GM12878 (cell line): ENCODE measurements at regions not wholly inside any gene's neighbourhood (a gene's known extent, or its start where the extent isn't known, plus 50 kb on each side); places are given as distances from the start of the nearest gene placed in this dataset.
"Not testable (repeated sequence)": the region's sequence is repeated elsewhere in the genome, so short reads cannot be mapped to it uniquely, and the experiment has no call there.

Source experiments
- ATAC-seq: fragments of 200-7000 bp; cut with Tn5 transposase; 3 replicates; pipeline ENCODE4 v1.9.1; 2020; ENCODE audit warnings: mild to moderate bottlenecking, moderate library complexity
- BruUV-seq: library from RNA; stranded (reverse); fragments of 400-500 nt; replicated peaks from 2 replicates; lab custom pipeline; 2021; lab: Mats Ljungman, UMichigan
- CTCF ChIA-PET: fragments of 300-600 bp; sonication (Branson Sonifier 250); formaldehyde crosslinking; extraction: SDS; loops from one replicate; lab custom pipeline; 2021; ENCODE audit warnings: inconsistent platforms; lab: Yijun Ruan, JAX
- POLR2A ChIA-PET: fragments of 350-600 bp; formaldehyde crosslinking; extraction: SDS; loops from one replicate; lab custom pipeline; 2021; ENCODE audit warnings: inconsistent platforms; lab: Charles Lee
- RAD21 ChIA-PET: fragments of 300-600 bp; sonication (Branson Sonifier 250); formaldehyde crosslinking; loops from one replicate; lab custom pipeline; 2023; ENCODE audit warnings: antibody characterized with exemption; ENCODE audit not compliant: unreplicated experiment; lab: Charles Lee
- SMC1A ChIA-PET: fragments of 300-600 bp; sonication (Branson Sonifier 250); formaldehyde crosslinking; loops from one replicate; lab custom pipeline; 2023; ENCODE audit not compliant: unreplicated experiment, uncharacterized antibody; lab: Charles Lee
- DNase-seq: peaks from one replicate; pipeline ENCODE4 v3.0.0-alpha.2; 2011; ENCODE audit warnings: low read depth, low spot score
- FAIRE-seq: peaks from 3 replicates; lab custom pipeline; 2011; peaks lifted over from hg19 to GRCh38; lab: Jason Lieb, UNC
- H2AFZ ChIP-seq: 2 replicates; pipeline ENCODE4 v1.6.0; 2011; ENCODE audit warnings: low read depth, low read length, control low read depth; ENCODE audit not compliant: control insufficient read depth
- H3K27ac ChIP-seq: 2 replicates; pipeline ENCODE4 v1.5.1; 2011; ENCODE audit warnings: control low read depth; ENCODE audit not compliant: control insufficient read depth, insufficient read depth
- H3K27me3 ChIP-seq, 2 experiments: replicated peaks in 1 of 2; 2 replicates each; pipeline versions ENCODE4 v1.6.0 to v1.6.1; 2011; ENCODE audit warnings: low read length in 1 of 2; ENCODE audit not compliant: control insufficient read depth in 2 of 2, insufficient read depth in 2 of 2
- H3K36me3 ChIP-seq, 2 experiments: 2 replicates each; pipeline ENCODE4 v1.5.1; 2011; ENCODE audit warnings: low read length in 1 of 2; ENCODE audit not compliant: control insufficient read depth in 2 of 2, insufficient read depth in 2 of 2
- H3K4me1 ChIP-seq: 2 replicates; pipeline ENCODE4 v1.6.1; 2011; ENCODE audit warnings: mild to moderate bottlenecking, low read length, moderate library complexity, mixed read lengths; ENCODE audit not compliant: control insufficient read depth, insufficient read depth
- H3K4me2 ChIP-seq: 2 replicates; pipeline ENCODE4 v1.6.0; 2011; ENCODE audit warnings: control low read depth; ENCODE audit not compliant: control insufficient read depth, insufficient read depth
- H3K4me3 ChIP-seq: fragments of 200-600 bp; sonication (generic); 2 replicates; pipeline ENCODE4 v1.5.1; 2016
- H3K79me2 ChIP-seq: 2 replicates; pipeline ENCODE4 v1.6.0; 2011; ENCODE audit warnings: low read length; ENCODE audit not compliant: control insufficient read depth, insufficient read depth
- H3K9ac ChIP-seq: 2 replicates; pipeline ENCODE4 v1.8.0; 2011; ENCODE audit warnings: low read length, control low read depth, mixed read lengths; ENCODE audit not compliant: control insufficient read depth, insufficient read depth
- H3K9me3 ChIP-seq: replicated peaks from 3 replicates; pipeline ENCODE4 v1.5.1; 2011; ENCODE audit warnings: mild to moderate bottlenecking, low read length; ENCODE audit not compliant: control insufficient read depth, insufficient read depth
- H4K20me1 ChIP-seq: 2 replicates; pipeline ENCODE4 v1.6.0; 2011; ENCODE audit not compliant: control insufficient read depth, insufficient read depth
- WGBS: methylation state at CpG from one replicate; pipeline ENCODE4 v1.1.6; 2016; ENCODE audit warnings: low lambda C conversion rate; ENCODE audit not compliant: insufficient replicate concordance, insufficient coverage; ENCODE audit errors: missing lambda C conversion rate; 5-methylcytosine and 5-hydroxymethylcytosine counted together
- in situ Hi-C: fragments of 300-500 bp; cut with MboI; formaldehyde crosslinking; loops from 9 replicates; pipeline ENCODE4 v1.14.3; 2018; ENCODE audit warnings: mixed read lengths
- intact Hi-C: fragments of 100-400 bp; cut with micrococcal nuclease; formaldehyde crosslinking; loops from one replicate; pipeline ENCODE4 v1.14.2; 2022; ENCODE audit not compliant: unreplicated experiment
- TF ChIP-seq, protein P1 (sequence below): fragments of 450-650 bp; IDR thresholded peaks from 2 replicates; pipeline ENCODE4 v1.6.1; 2016; ENCODE audit warnings: mild to moderate bottlenecking

DNA sequence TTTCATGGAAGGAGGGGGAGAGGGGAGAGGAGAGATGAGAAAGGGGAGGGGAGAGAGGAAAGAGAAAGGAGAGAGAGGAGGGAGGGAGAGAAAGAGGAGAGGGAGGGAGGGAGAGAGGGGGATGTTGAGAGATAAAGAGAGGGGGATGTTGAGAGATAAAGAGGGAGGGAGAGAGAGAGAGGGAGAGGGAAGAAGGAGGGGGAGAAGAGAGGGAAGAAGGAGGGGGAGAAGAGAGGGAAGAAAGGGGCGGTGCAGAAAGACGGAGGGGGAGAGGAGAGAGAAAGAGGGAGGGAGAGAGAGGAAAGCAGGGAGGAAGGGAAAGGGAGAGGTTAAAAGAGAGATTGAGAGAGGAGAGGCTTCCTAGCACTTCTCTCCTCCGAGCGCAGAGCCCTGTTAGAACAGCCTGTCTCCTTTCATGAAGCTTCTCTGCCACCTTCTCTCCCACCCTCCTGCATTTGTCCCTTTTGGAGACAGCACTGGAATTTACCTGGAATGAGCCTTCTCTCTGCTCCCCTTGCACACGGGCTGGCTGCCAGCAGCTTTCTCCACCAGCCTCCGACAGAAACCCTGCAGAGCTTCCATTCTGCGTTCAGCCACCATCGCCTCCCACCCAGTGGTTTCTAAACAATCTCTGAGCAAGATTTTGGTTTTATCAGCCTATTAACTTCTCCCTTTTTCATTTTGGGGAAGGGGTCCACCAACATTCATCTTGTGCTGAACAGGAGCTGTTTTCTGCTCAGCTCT, 74.0 kb upstream of the CARD11 start:
- TF ChIP-seq, protein P1, sequence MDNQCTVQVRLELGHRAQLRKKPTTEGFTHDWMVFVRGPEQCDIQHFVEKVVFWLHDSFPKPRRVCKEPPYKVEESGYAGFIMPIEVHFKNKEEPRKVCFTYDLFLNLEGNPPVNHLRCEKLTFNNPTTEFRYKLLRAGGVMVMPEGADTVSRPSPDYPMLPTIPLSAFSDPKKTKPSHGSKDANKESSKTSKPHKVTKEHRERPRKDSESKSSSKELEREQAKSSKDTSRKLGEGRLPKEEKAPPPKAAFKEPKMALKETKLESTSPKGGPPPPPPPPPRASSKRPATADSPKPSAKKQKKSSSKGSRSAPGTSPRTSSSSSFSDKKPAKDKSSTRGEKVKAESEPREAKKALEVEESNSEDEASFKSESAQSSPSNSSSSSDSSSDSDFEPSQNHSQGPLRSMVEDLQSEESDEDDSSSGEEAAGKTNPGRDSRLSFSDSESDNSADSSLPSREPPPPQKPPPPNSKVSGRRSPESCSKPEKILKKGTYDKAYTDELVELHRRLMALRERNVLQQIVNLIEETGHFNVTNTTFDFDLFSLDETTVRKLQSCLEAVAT, result no peak
- in situ Hi-C loops (no loop called here), intact Hi-C loops (no loop called here)
- SMC1A ChIA-PET, result no interaction called here
- no peaks in the 10 kb centered on the region for H3K36me3 ChIP-seq
- DNase-seq (no peak), ATAC-seq (no peak), FAIRE-seq (no peak)
- no peak overlapping the region for H3K9ac ChIP-seq
- CTCF ChIA-PET, result no interaction called here
- H3K27me3 ChIP-seq, result no peaks in the 10 kb centered on the region
- POLR2A ChIA-PET, result interaction anchor here (0.6 kb wide), 1 partner anchor 49 kb away, joined by 3 read pairs; no protein-coding TSS in a partner anchor
- no peak overlapping the region for H2AFZ ChIP-seq
- H3K4me3 ChIP-seq, result no peak overlapping the region
- RAD21 ChIA-PET, result no interaction called here
- no peak overlapping the region for H3K27ac ChIP-seq
- no TSS peak for BruUV-seq
- H3K4me1 ChIP-seq, result no peaks in the 10 kb centered on the region
- no peaks in the 10 kb centered on the region; the same call in 2 of the 3 replicates for H3K9me3 ChIP-seq
- no peaks in the 10 kb centered on the region for H4K20me1 ChIP-seq
- WGBS, result 37% methylated on average over 8 of the region's 8 CpGs
- H3K79me2 ChIP-seq, result no peaks in the 10 kb centered on the region
- no peak overlapping the region for H3K4me2 ChIP-seq

DNA sequence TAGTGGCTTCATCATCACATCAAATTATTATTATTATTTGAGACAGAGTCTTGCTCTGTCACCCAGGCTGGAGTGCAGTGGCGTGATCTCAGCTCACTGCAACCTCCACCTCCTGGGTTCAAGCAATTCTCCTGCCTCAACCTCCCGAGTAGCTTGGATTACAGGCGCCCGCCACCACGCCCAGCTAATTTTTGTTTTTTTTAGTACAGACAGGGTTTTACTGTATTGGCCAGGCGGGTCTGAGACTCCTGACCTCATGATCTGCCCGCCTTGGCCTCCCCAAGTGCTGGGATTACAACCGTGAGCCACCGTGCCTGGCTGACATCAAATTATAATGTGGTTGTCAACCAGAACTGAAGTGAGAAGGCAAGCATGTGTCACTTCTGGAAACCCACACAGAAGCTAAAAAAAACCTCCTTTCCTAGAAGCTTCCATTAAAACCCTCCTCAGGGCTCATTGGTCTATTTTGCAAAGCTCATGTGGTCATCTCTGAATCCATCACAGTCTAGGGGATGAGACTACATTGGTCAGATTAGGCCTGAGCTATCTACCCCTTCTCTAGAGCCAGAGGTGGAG, 75.8 kb upstream of the CARD11 start:
- H3K79me2 ChIP-seq, H3K4me3 ChIP-seq, H3K27me3 ChIP-seq, H4K20me1 ChIP-seq, H3K36me3 ChIP-seq, in situ Hi-C loops, ATAC-seq, H3K9me3 ChIP-seq, intact Hi-C loops, H3K4me2 ChIP-seq, DNase-seq, H3K9ac ChIP-seq, RAD21 ChIA-PET, H2AFZ ChIP-seq, FAIRE-seq, H3K4me1 ChIP-seq, H3K27ac ChIP-seq, BruUV-seq: not testable (repeated sequence)
- POLR2A ChIA-PET, result interaction anchor here (0.5 kb wide), 1 partner anchor 1228 kb away, joined by 4 read pairs; no protein-coding TSS in a partner anchor
- CTCF ChIA-PET, result interaction anchor here (1.1 kb wide), 1 partner anchor 54 kb away, joined by 3 read pairs; no protein-coding TSS in a partner anchor
- SMC1A ChIA-PET, result interaction anchor here (1.1 kb wide), 1 partner anchor 27 kb away, joined by 3 read pairs; no protein-coding TSS in a partner anchor
- 23% methylated on average over 9 of the region's 9 CpGs for WGBS
